ENCODE measurements at regions not wholly inside any gene's neighbourhood (a gene's known extent, or its start where the extent isn't known, plus 50 kb on each side); places are given as distances from the start of the nearest gene placed in this dataset.

GRCh38 chr18:46246101-46246500 is 141.9 kb downstream of the HAUS1 start:
- Mint-ChIP-seq H3K27me3 (peaks cover 4% of the 10 kb centered on the region), H3K27ac (peak overlapping the region; percentile 77), H3K9me3 (peaks cover 1% of the 10 kb centered on the region), H3K4me3 (no peak overlapping the region), H3K36me3 (peaks cover 49% of the 10 kb centered on the region), H3K4me1 (peaks cover 61% of the 10 kb centered on the region)
- no peak for DNase-seq

GRCh38 chr18:46247942-46248341 is 143.8 kb downstream of the HAUS1 start:
- H3K27ac Mint-ChIP-seq = peak overlapping the region; percentile 91
- peaks cover 1% of the 10 kb centered on the region for H3K9me3 Mint-ChIP-seq
- DNase-seq = no peak
- H3K4me1 Mint-ChIP-seq = peaks cover 66% of the 10 kb centered on the region
- no peak overlapping the region for H3K4me3 Mint-ChIP-seq
- H3K36me3 Mint-ChIP-seq = peaks cover 51% of the 10 kb centered on the region
- H3K27me3 Mint-ChIP-seq = peaks cover 4% of the 10 kb centered on the region

- H3K36me3 Mint-ChIP-seq = peaks cover 66% of the 10 kb centered on the region
Measured at GRCh38 chr18:46250084-46250811, 146.1 kb downstream of the HAUS1 start.

GRCh38 chr18:46250812-46251173 is 146.6 kb downstream of the HAUS1 start:
- peaks cover 69% of the 10 kb centered on the region for H3K4me1 Mint-ChIP-seq
- peaks cover 67% of the 10 kb centered on the region for H3K36me3 Mint-ChIP-seq
- peaks cover 4% of the 10 kb centered on the region for H3K27me3 Mint-ChIP-seq
- DNase-seq = no peak
- peaks cover 1% of the 10 kb centered on the region for H3K9me3 Mint-ChIP-seq
- peak overlapping the region; percentile 91 for H3K27ac Mint-ChIP-seq
- peak overlapping the region; percentile 54 for H3K4me3 Mint-ChIP-seq

More at GRCh38 chr18:46250084-46250811, 146.1 kb downstream of the HAUS1 start:
- H3K4me3 Mint-ChIP-seq = peak overlapping the region; percentile 54
- H3K27ac Mint-ChIP-seq = peak overlapping the region; percentile 91
- H3K27me3 Mint-ChIP-seq = peaks cover 4% of the 10 kb centered on the region
- peak; percentile 52 for DNase-seq
- peaks cover 71% of the 10 kb centered on the region for H3K4me1 Mint-ChIP-seq
- peaks cover 1% of the 10 kb centered on the region for H3K9me3 Mint-ChIP-seq

- Mint-ChIP-seq H3K4me3 (no peak overlapping the region), H3K27ac (peak overlapping the region; percentile 77), H3K36me3 (peaks cover 73% of the 10 kb centered on the region), H3K4me1 (peaks cover 67% of the 10 kb centered on the region), H3K9me3 (peaks cover 1% of the 10 kb centered on the region), H3K27me3 (peaks cover 4% of the 10 kb centered on the region)
- DNase-seq = no peak
Measured at GRCh38 chr18:46252759-46253158, 148.6 kb downstream of the HAUS1 start.

GRCh38 chr18:46253498-46253897 is 149.3 kb downstream of the HAUS1 start:
- peak overlapping the region; percentile 77 for H3K27ac Mint-ChIP-seq
- H3K9me3 Mint-ChIP-seq = peaks cover 1% of the 10 kb centered on the region
- DNase-seq = no peak
- H3K4me3 Mint-ChIP-seq = no peak overlapping the region
- H3K4me1 Mint-ChIP-seq = peaks cover 61% of the 10 kb centered on the region
- peaks cover 68% of the 10 kb centered on the region for H3K36me3 Mint-ChIP-seq
- peaks cover 4% of the 10 kb centered on the region for H3K27me3 Mint-ChIP-seq

GRCh38 chr18:46256078-46256477 is 151.9 kb downstream of the HAUS1 start:
- Mint-ChIP-seq H3K9me3 (no peaks in the 10 kb centered on the region), H3K4me1 (peaks cover 55% of the 10 kb centered on the region), H3K36me3 (peaks cover 66% of the 10 kb centered on the region), H3K4me3 (no peak overlapping the region), H3K27me3 (no peaks in the 10 kb centered on the region), H3K27ac (peak overlapping the region; percentile 14)
- no peak for DNase-seq

- H3K27me3 Mint-ChIP-seq = no peaks in the 10 kb centered on the region
- no peak overlapping the region for H3K4me3 Mint-ChIP-seq
- no peak overlapping the region for H3K27ac Mint-ChIP-seq
- peaks cover 72% of the 10 kb centered on the region for H3K36me3 Mint-ChIP-seq
- H3K4me1 Mint-ChIP-seq = peaks cover 63% of the 10 kb centered on the region
- no peaks in the 10 kb centered on the region for H3K9me3 Mint-ChIP-seq
- DNase-seq = no peak
Measured at GRCh38 chr18:46257366-46257765, 153.2 kb downstream of the HAUS1 start.

GRCh38 chr18:46260016-46260878 is 156.1 kb downstream of the HAUS1 start:
- Mint-ChIP-seq H3K4me1 (peaks cover 65% of the 10 kb centered on the region), H3K4me3 (no peak overlapping the region), H3K36me3 (peaks cover 70% of the 10 kb centered on the region), H3K27me3 (no peaks in the 10 kb centered on the region), H3K9me3 (no peaks in the 10 kb centered on the region), H3K27ac (peak overlapping the region; percentile 4)
- DNase-seq = no peak

GRCh38 chr18:46260879-46261143 is 156.6 kb downstream of the HAUS1 start:
- Mint-ChIP-seq H3K36me3 (peaks cover 72% of the 10 kb centered on the region), H3K4me1 (peaks cover 69% of the 10 kb centered on the region), H3K27me3 (no peaks in the 10 kb centered on the region), H3K27ac (peak overlapping the region; percentile 4), H3K9me3 (no peaks in the 10 kb centered on the region), H3K4me3 (no peak overlapping the region)
- no peak for DNase-seq

GRCh38 chr18:46261799-46262198 is 157.6 kb downstream of the HAUS1 start:
- H3K9me3 Mint-ChIP-seq = no peaks in the 10 kb centered on the region
- H3K27ac Mint-ChIP-seq = no peak overlapping the region
- H3K4me1 Mint-ChIP-seq = peaks cover 70% of the 10 kb centered on the region
- DNase-seq = no peak
- peaks cover 65% of the 10 kb centered on the region for H3K36me3 Mint-ChIP-seq
- H3K4me3 Mint-ChIP-seq = no peak overlapping the region
- no peaks in the 10 kb centered on the region for H3K27me3 Mint-ChIP-seq

- Mint-ChIP-seq H3K4me3 (no peak overlapping the region), H3K36me3 (peaks cover 62% of the 10 kb centered on the region), H3K4me1 (peaks cover 72% of the 10 kb centered on the region), H3K27me3 (no peaks in the 10 kb centered on the region), H3K9me3 (no peaks in the 10 kb centered on the region), H3K27ac (no peak overlapping the region)
- DNase-seq = no peak
Measured at GRCh38 chr18:46262856-46263255, 158.7 kb downstream of the HAUS1 start.

- H3K9me3 Mint-ChIP-seq = no peaks in the 10 kb centered on the region
- peaks cover 70% of the 10 kb centered on the region for H3K36me3 Mint-ChIP-seq
- H3K4me3 Mint-ChIP-seq = no peak overlapping the region
- peak overlapping the region; percentile 96 for H3K27ac Mint-ChIP-seq
- H3K27me3 Mint-ChIP-seq = no peaks in the 10 kb centered on the region
- DNase-seq = no peak
- H3K4me1 Mint-ChIP-seq = peaks cover 79% of the 10 kb centered on the region
Measured at GRCh38 chr18:46264255-46264654, 160.1 kb downstream of the HAUS1 start.

- DNase-seq = peak; percentile 26
- Mint-ChIP-seq H3K4me1 (peaks cover 77% of the 10 kb centered on the region), H3K9me3 (no peaks in the 10 kb centered on the region), H3K36me3 (peaks cover 65% of the 10 kb centered on the region), H3K27ac (peak overlapping the region; percentile 96), H3K4me3 (peak overlapping the region; percentile 37), H3K27me3 (no peaks in the 10 kb centered on the region)
Measured at GRCh38 chr18:46265196-46266156, 161.3 kb downstream of the HAUS1 start.

- H3K27ac Mint-ChIP-seq = peak overlapping the region; percentile 96
- no peaks in the 10 kb centered on the region for H3K27me3 Mint-ChIP-seq
- no peak for DNase-seq
- peaks cover 58% of the 10 kb centered on the region for H3K36me3 Mint-ChIP-seq
- H3K4me1 Mint-ChIP-seq = peaks cover 76% of the 10 kb centered on the region
- H3K9me3 Mint-ChIP-seq = no peaks in the 10 kb centered on the region
- H3K4me3 Mint-ChIP-seq = no peak overlapping the region
Measured at GRCh38 chr18:46266473-46266872, 162.3 kb downstream of the HAUS1 start.
